ENCODE measurements at regions not wholly inside any gene's neighbourhood (a gene's known extent, or its start where the extent isn't known, plus 50 kb on each side); places are given as distances from the start of the nearest gene placed in this dataset.

DNA sequence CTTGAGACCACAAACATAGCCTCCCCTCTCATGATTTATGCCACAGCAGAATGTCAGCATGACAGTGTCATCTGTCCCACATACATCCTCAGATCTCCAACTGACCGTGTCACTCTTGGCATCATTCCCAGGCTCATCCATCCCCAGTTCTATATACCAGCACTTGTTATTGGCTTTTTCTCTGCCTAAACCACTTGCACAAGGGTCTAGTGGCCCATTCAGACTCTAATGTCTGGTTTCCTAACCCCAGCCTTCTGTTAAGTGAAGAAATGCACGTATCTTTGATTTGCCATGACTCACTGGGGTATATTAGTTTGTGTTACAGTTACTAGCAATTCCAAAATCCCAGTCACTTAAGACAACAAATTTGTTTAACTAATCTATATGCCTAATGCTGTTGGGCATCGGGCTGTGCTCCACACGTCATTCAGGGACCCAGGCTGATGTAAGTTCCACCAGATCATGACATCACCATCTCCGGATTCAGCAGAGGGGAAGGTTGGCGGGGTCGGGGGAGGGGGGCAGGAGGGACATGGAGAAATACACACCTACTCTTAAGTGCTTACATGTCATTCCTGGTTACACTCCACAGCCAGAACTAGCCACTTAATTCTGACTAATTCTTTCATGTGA lies 517.4 kb downstream of the BUD13 start:
- no peak for DNase-seq (ENCODE audit: low read depth)
- TF ChIP-seq, protein P1, sequence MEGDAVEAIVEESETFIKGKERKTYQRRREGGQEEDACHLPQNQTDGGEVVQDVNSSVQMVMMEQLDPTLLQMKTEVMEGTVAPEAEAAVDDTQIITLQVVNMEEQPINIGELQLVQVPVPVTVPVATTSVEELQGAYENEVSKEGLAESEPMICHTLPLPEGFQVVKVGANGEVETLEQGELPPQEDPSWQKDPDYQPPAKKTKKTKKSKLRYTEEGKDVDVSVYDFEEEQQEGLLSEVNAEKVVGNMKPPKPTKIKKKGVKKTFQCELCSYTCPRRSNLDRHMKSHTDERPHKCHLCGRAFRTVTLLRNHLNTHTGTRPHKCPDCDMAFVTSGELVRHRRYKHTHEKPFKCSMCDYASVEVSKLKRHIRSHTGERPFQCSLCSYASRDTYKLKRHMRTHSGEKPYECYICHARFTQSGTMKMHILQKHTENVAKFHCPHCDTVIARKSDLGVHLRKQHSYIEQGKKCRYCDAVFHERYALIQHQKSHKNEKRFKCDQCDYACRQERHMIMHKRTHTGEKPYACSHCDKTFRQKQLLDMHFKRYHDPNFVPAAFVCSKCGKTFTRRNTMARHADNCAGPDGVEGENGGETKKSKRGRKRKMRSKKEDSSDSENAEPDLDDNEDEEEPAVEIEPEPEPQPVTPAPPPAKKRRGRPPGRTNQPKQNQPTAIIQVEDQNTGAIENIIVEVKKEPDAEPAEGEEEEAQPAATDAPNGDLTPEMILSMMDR (IDR thresholded peaks at IDR 0.05; ENCODE audit: control insufficient read depth, insufficient read depth, low read depth, low read length, missing control alignments) = no peak
- no peak overlapping the region for H3K4me3 ChIP-seq (ENCODE audit: control insufficient read depth, low read depth, low read length)

DNA sequence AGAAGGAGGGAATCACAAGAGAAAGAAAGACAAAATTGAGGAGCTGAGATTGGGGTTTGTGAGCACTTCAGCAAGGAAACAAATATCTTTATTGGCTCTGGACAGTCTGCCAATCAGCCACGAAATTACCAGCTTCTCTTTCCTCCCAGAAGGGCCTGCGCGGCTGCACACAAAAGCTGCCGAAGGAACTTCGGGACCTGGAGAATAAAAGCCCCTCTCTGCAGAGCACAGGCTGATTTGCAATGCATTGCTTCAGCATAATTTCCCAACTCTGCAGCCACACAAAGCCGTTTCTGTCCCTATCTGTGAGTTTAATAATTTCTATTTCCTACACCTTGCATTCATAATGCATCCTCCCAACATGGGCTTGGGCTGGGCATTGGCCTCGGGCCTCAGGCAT lies 522.6 kb downstream of the BUD13 start:
- no peak for DNase-seq (ENCODE audit: low read depth)
- H3K4me3 ChIP-seq (ENCODE audit: control insufficient read depth, low read depth, low read length) = no peak overlapping the region
- TF ChIP-seq, protein P1 (IDR thresholded peaks at IDR 0.05; ENCODE audit: control insufficient read depth, insufficient read depth, low read depth, low read length, missing control alignments) = no peak

DNA sequence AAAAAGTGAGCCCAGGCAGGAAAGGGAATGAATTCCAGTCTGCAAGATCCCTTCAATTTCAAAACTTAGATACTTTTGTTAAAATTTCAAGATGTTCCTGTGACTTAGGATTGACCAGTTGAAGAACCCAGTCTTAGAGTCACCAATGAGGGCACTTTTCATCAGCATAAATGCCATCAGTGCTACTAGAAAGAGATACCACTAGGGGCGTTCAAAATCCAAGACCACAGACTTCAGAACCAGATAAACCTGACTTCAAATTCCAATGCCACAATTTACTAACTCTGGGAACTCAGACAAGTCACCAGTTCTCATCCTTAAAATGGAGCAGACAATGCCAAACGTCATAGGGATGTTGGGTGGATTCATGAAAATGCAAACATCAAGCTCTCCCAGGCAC lies 523.2 kb downstream of the BUD13 start:
- no peak for DNase-seq (ENCODE audit: low read depth)
- H3K4me3 ChIP-seq (ENCODE audit: control insufficient read depth, low read depth, low read length) = no peak overlapping the region
- TF ChIP-seq, protein P1 (IDR thresholded peaks at IDR 0.05; ENCODE audit: control insufficient read depth, insufficient read depth, low read depth, low read length, missing control alignments) = no peak

DNA sequence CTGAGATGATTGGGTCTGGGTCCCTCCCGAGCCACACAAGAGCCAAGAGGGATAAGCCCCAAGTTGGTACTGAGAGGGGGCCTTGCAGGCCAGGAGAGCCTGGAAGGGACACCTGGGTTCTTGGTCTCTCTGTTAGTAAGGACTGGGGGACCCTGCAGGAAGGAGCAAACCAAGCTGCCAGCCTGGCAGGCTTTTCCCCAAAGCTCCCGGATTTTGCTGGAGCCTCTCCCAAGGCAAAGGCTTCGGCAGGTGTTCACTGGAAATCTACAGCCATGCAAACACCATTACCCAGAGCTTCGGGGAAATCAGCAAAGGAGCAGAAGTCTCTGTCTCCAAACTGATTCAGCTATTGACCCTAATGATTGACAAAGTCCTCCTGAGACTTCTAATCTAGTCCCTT lies 527.9 kb downstream of the BUD13 start:
- DNase-seq (ENCODE audit: low read depth) = no peak
- TF ChIP-seq, protein P1 (IDR thresholded peaks at IDR 0.05; ENCODE audit: control insufficient read depth, insufficient read depth, low read depth, low read length, missing control alignments) = no peak
- H3K4me3 ChIP-seq (ENCODE audit: control insufficient read depth, low read depth, low read length) = no peak overlapping the region

DNA sequence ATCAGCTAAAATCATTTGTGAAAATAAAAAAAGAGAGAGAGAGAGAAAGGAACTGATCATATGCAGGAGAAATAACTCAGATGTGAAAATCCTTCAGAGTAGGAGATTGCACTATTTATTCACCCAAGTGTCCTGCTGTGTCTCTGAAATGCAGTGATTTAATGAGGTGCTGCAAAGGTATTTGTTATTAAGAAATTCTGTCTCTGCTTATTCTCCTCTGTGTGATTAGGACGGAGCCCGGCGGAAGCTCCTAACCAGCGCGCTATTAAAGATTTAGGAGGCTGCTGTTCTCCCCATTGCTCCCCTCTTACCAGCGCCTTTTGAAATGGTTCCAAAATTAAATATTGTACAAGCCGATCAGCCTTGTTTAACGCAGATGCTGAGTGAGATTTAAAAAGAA lies 528.3 kb downstream of the BUD13 start:
- TF ChIP-seq, protein P1 (IDR thresholded peaks at IDR 0.05; ENCODE audit: control insufficient read depth, insufficient read depth, low read depth, low read length, missing control alignments) = no peak
- no peak for DNase-seq (ENCODE audit: low read depth)
- H3K4me3 ChIP-seq (ENCODE audit: control insufficient read depth, low read depth, low read length) = no peak overlapping the region

DNA sequence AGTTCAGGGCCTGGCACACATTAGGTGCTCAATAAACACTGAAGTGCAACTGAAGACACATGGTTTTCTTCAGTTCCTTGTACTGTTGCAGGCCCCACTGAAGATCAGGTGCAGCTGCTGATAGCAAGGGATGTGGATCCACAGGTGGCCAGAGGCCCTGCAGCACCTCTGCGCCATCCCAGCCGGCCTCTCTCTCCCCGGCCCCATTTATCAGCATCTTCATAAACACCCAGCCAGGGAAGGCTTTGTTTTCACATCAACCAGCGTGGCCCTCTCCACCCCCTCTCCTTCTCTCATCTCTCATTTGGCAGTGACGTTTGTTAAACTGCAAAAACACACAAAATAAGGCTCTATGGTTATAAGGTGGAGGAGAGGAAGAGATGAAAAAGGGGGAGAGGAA lies 528.8 kb downstream of the BUD13 start:
- TF ChIP-seq, protein P1 (IDR thresholded peaks at IDR 0.05; ENCODE audit: control insufficient read depth, insufficient read depth, low read depth, low read length, missing control alignments) = no peak
- H3K4me3 ChIP-seq (ENCODE audit: control insufficient read depth, low read depth, low read length) = no peak overlapping the region
- no peak for DNase-seq (ENCODE audit: low read depth)

DNA sequence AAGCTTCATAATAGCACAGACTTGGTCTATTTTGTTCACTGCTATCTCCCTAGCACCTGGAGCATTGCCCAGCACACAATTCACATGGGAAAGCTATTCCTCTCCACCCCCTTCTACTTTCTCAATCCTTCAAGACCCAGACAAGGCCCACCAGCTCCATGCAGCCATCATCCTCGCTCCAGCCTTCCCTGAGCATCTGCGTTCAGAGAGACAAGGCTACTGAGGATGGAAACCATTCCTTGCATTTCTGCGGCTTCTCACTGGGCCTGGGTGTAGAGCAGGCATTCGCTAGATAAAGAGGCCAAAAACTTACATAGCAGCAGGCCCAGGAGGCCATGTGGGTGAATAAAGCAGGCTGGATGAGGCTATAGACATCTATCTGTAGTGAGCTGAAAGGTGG lies 530.8 kb downstream of the BUD13 start:
- TF ChIP-seq, protein P1 (IDR thresholded peaks at IDR 0.05; ENCODE audit: control insufficient read depth, insufficient read depth, low read depth, low read length, missing control alignments) = no peak
- no peak overlapping the region for H3K4me3 ChIP-seq (ENCODE audit: control insufficient read depth, low read depth, low read length)
- DNase-seq (ENCODE audit: low read depth) = no peak

Measured in AG09309 (cell line).